Mucosa of descending colon (tissue), 3 donors: ENCODE measurements at regions not wholly inside any gene's neighbourhood (a gene's known extent, or its start where the extent isn't known, plus 50 kb on each side); places are given as distances from the start of the nearest gene placed in this dataset.

Source experiments
- ATAC-seq: fragments of 200-7000 bp; cut with Tn5 transposase; one replicate; pipeline ENCODE4 v1.9.1; 2020; ENCODE audit warnings: mild to moderate bottlenecking, moderate library complexity
- DNase-seq, 3 donors: peaks; one replicate each; pipeline ENCODE4 v3.0.0-alpha.2; 2020
- H3K36me3 ChIP-seq: fragments of 200-600 bp; one replicate; pipeline ENCODE4 v1.8.0; 2021; ENCODE audit warnings: low read depth, mild to moderate bottlenecking
- H3K4me1 ChIP-seq: fragments of 200-600 bp; one replicate; pipeline ENCODE4 v1.8.0; 2021; ENCODE audit warnings: low read depth, mild to moderate bottlenecking
- H3K4me3 ChIP-seq: fragments of 200-600 bp; one replicate; pipeline ENCODE4 v1.8.0; 2021; ENCODE audit warnings: mild to moderate bottlenecking
- H3K9me3 ChIP-seq: fragments of 200-600 bp; one replicate; pipeline ENCODE4 v1.8.0; 2021; ENCODE audit warnings: mild to moderate bottlenecking
- intact Hi-C, 2 donors: fragments of 100-400 bp; cut with DNase I in 1 of 2; cut with micrococcal nuclease in 1 of 2; formaldehyde crosslinking; loops; one replicate each; pipeline versions ENCODE4 v1.11.0 to v1.11.1; 2022; cut with DNase I, micrococcal nuclease
- TF ChIP-seq, protein P1 (sequence below): fragments of 200-600 bp; IDR thresholded peaks from one replicate; pipeline ENCODE4 v1.8.0; 2022; ENCODE audit warnings: antibody characterized with exemption, mild to moderate bottlenecking
- donor health status: DM: no; HTN: no; CAD: no; lungs with moderate emphysema.
- donor health status: DM: no; HTN: no; CAD: no.
- donor health status: DM: no; HTN: yes; CAD: no.

DNA sequence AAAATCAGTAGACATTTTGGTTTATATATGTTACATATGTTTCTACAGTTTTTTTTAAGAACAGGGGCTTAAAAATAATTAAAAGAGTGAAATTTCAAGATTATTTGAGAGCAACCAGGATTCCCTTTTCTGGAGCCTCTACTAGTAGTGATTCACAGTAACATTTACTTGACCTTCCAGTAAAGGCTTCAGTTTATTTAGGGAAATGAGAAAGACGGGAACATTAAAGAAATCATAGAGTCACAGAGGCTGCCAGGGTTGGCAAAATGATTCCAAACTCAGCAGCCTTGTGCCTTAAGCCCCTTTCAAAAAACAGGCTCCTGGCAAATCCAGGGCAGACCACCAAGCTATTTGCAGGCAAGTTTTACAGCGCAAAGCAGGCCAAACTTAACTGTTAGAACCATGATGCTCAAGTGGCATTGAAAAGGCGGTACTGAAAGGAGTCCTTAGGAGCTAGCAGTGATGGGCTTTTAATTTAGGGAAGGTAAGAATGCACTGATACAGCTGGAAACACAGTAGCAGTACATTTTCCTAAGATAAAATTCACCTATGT is 201.1 kb upstream of the ADAMTS9 start:
- intact Hi-C loops: no loop called here
- DNase-seq (no peak), ATAC-seq (no peak)
- TF ChIP-seq, protein P1, sequence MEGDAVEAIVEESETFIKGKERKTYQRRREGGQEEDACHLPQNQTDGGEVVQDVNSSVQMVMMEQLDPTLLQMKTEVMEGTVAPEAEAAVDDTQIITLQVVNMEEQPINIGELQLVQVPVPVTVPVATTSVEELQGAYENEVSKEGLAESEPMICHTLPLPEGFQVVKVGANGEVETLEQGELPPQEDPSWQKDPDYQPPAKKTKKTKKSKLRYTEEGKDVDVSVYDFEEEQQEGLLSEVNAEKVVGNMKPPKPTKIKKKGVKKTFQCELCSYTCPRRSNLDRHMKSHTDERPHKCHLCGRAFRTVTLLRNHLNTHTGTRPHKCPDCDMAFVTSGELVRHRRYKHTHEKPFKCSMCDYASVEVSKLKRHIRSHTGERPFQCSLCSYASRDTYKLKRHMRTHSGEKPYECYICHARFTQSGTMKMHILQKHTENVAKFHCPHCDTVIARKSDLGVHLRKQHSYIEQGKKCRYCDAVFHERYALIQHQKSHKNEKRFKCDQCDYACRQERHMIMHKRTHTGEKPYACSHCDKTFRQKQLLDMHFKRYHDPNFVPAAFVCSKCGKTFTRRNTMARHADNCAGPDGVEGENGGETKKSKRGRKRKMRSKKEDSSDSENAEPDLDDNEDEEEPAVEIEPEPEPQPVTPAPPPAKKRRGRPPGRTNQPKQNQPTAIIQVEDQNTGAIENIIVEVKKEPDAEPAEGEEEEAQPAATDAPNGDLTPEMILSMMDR: no peak
- Histone ChIP-seq H3K9me3 (no peaks in the 10 kb centered on the region), H3K4me3 (no peak overlapping the region), H3K36me3 (no peaks in the 10 kb centered on the region), H3K4me1 (no peaks in the 10 kb centered on the region)

DNA sequence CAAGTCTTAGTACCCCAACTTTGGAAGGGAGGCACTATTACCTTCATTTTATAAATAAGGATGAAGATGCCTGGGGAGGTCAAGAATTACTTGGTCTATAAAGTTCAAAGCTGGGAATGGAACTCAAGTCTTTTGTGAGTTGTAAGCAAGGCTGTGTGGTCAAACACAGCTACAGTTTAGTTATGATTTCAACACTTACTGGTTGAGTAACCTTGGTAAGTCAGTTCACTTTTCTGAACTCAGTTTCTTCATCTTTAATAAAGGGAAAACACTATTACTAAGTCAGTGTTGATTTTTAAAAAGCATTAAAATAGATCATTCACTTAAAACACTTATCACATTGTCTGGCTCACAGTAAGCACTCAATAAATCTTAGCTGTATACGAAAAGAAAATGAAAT is 200.4 kb upstream of the ADAMTS9 start:
- no peak for DNase-seq
- intact Hi-C loops: no loop called here
- H3K4me1 ChIP-seq: no peaks in the 10 kb centered on the region
- TF ChIP-seq, protein P1: no peak
- no peak for ATAC-seq
- H3K36me3 ChIP-seq: no peaks in the 10 kb centered on the region
- H3K4me3 ChIP-seq: no peak overlapping the region
- no peaks in the 10 kb centered on the region for H3K9me3 ChIP-seq

DNA sequence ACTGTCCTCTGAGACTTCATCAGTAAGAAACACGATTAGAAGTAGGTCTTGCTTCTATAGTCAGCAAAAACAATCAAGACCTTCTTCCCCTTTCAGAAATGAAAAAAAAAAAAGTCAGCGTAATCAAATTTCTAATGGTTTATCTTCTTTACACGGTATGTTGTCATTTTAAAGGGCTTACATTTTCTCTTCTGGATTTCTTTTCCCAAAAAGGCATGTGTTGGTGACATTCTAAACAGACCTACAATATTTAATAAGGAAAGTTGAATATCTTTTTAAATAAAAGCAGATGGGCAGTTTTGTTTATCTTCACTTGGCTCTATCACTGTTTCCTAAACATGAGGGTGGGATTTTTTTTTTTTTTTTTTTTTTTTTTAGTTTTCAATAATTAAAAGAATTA is 197.3 kb upstream of the ADAMTS9 start:
- TF ChIP-seq, protein P1: no peak
- Histone ChIP-seq H3K9me3 (no peaks in the 10 kb centered on the region), H3K4me3 (no peak overlapping the region), H3K4me1 (no peaks in the 10 kb centered on the region), H3K36me3 (no peaks in the 10 kb centered on the region)
- ATAC-seq: no peak
- intact Hi-C loops: no loop called here
- DNase-seq: no peak

DNA sequence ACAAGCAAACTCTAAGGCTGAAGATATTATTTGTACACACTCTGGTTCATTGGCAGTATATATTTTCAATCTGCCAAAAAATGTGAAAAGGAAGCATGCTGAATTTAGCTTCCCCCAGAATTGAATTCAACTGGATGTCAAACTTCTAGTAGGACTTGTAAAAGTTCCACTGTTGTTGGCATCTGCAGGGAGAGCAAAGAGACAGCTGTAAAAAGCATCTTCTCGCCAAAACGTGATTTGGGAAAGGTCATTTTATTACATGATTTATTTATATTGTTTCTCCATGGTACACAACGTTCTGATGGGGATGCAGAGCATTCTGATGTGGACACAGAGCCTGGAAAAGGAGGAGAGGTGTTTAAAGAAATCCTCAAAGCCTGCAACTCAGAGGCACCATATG is 196.7 kb upstream of the ADAMTS9 start:
- no peaks in the 10 kb centered on the region for H3K9me3 ChIP-seq
- no peak for DNase-seq
- intact Hi-C loops: no loop called here
- H3K36me3 ChIP-seq: no peaks in the 10 kb centered on the region
- TF ChIP-seq, protein P1: no peak
- H3K4me1 ChIP-seq: no peaks in the 10 kb centered on the region
- no peak overlapping the region for H3K4me3 ChIP-seq
- ATAC-seq: no peak

DNA sequence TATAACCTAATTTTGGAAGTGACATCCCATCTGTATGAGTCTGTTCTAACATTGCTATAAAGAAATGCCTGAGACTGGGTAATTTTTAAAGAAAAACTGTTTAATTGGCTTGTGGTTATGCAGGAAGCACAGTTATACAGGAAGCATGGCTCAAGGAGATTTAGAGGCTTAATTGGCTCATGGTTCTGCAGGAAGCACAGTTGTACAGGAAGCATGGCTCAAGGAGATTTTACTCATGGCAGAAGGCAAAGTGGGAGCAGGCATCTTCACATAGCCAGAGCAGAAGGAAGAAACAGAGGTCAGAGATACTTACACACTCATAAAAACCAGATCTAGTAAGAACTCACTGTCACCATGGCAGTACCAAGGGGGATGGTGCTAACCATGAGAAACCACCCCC is 193.1 kb upstream of the ADAMTS9 start:
- Histone ChIP-seq H3K36me3 (no peaks in the 10 kb centered on the region), H3K4me1 (no peaks in the 10 kb centered on the region), H3K4me3 (no peak overlapping the region), H3K9me3 (no peaks in the 10 kb centered on the region)
- DNase-seq (no peak), ATAC-seq (no peak)
- TF ChIP-seq, protein P1: no peak
- intact Hi-C loops: no loop called here

DNA sequence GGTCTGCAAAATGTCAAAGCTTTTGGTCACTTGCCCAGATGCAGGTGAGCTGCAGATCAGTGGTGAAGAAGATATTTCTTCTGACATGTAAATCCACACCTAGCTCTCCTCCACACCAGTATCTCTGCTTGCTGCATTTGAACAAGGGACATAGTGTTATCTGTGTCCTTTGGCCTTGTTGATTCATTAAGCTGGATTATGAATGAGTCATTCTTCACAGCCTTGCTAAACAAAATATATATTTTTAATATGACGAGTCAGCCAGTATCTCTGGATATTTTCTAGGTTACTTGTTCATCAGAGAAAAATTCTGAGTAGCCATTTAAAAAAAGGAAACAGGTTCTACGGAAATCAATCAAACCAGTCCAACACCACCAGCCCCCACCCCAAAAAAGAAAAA is 190.6 kb upstream of the ADAMTS9 start:
- ATAC-seq (peak; percentile 42), DNase-seq (no peak)
- H3K4me3 ChIP-seq: no peak overlapping the region
- no peaks in the 10 kb centered on the region for H3K36me3 ChIP-seq
- TF ChIP-seq, protein P1: no peak
- no peaks in the 10 kb centered on the region for H3K9me3 ChIP-seq
- intact Hi-C loops: no loop called here
- H3K4me1 ChIP-seq: no peaks in the 10 kb centered on the region
